OCI-LY1 (cell line): ENCODE measurements at regions not wholly inside any gene's neighbourhood (a gene's known extent, or its start where the extent isn't known, plus 50 kb on each side); places are given as distances from the start of the nearest gene placed in this dataset.

Experiments used
- H2AFZ ChIP-seq: fragments of 200-600 bp; sonication (generic), shearing (Covaris generic); 2 replicates; pipeline ENCODE4 v1.6.0; 2014; ENCODE audit warnings: antibody characterized with exemption, mild to moderate bottlenecking, low read length
- H3F3A ChIP-seq: fragments of 200-600 bp; sonication (generic), shearing (Covaris generic); 2 replicates; pipeline ENCODE4 v1.6.0; 2014; ENCODE audit warnings: mild to moderate bottlenecking, antibody characterized with exemption, low read length, moderate library complexity; ENCODE audit not compliant: insufficient read depth
- H3K27ac ChIP-seq: fragments of 200-600 bp; sonication (generic); 2 replicates; pipeline ENCODE4 v1.5.1; 2014; ENCODE audit warnings: low read length, mixed run types, mild to moderate bottlenecking, low read depth; ENCODE audit not compliant: poor library complexity, severe bottlenecking
- H3K27me3 ChIP-seq: fragments of 200-600 bp; sonication (generic); 2 replicates; pipeline ENCODE4 v1.6.0; 2014; ENCODE audit warnings: antibody characterized with exemption, mild to moderate bottlenecking, low read length, moderate library complexity; ENCODE audit not compliant: insufficient read depth
- H3K36me3 ChIP-seq: fragments of 200-600 bp; sonication (generic); 2 replicates; pipeline ENCODE4 v1.6.1; 2014; ENCODE audit warnings: mild to moderate bottlenecking, antibody characterized with exemption, low read length, moderate library complexity, mixed read lengths; ENCODE audit not compliant: insufficient read depth
- H3K4me1 ChIP-seq: fragments of 200-600 bp; sonication (generic); 2 replicates; pipeline ENCODE4 v1.5.1; 2014; ENCODE audit warnings: mild to moderate bottlenecking, low read length, moderate library complexity; ENCODE audit not compliant: insufficient read depth, severe bottlenecking
- H3K4me2 ChIP-seq: fragments of 200-600 bp; sonication (generic), shearing (Covaris generic); 2 replicates; pipeline ENCODE4 v1.6.1; 2014; ENCODE audit warnings: low read length
- H3K4me3 ChIP-seq: fragments of 200-600 bp; sonication (generic); 2 replicates; pipeline ENCODE4 v1.5.1; 2014; ENCODE audit warnings: low read length, low read depth, mild to moderate bottlenecking, mixed read lengths; ENCODE audit not compliant: poor library complexity, severe bottlenecking
- H3K79me2 ChIP-seq: fragments of 200-600 bp; shearing (Covaris generic); 2 replicates; pipeline ENCODE4 v1.6.1; 2016; ENCODE audit warnings: mixed run types, low read length, mixed read lengths; ENCODE audit not compliant: insufficient read depth
- H3K9ac ChIP-seq: fragments of 200-600 bp; sonication (generic), shearing (Covaris generic); 2 replicates; pipeline ENCODE4 v1.6.1; 2014; ENCODE audit warnings: mild to moderate bottlenecking, low read length, mixed read lengths
- H3K9me2 ChIP-seq: fragments of 200-600 bp; sonication (generic), shearing (Covaris generic); 2 replicates; pipeline ENCODE4 v1.6.1; 2014; ENCODE audit warnings: low read depth, mild to moderate bottlenecking, low read length, mixed read lengths
- H3K9me3 ChIP-seq: fragments of 200-600 bp; shearing (Covaris generic); 2 replicates; pipeline ENCODE4 v1.6.1; 2014; ENCODE audit warnings: low read length, mixed read lengths
- H4K20me1 ChIP-seq: fragments of 200-600 bp; sonication (generic), shearing (Covaris generic); 2 replicates; pipeline ENCODE4 v1.6.0; 2016; ENCODE audit warnings: mild to moderate bottlenecking, low read length; ENCODE audit not compliant: insufficient read depth
- CTCF ChIP-seq: fragments of 200-600 bp; sonication (generic), shearing (Covaris generic); IDR thresholded peaks from 2 replicates; pipeline ENCODE4 v1.5.1; 2017; ENCODE audit warnings: mild to moderate bottlenecking, antibody characterized with exemption, low read length, moderate library complexity, mixed read lengths
- EZH2 ChIP-seq: fragments of 200-600 bp; sonication (generic), shearing (Covaris generic); IDR thresholded peaks from 2 replicates; pipeline ENCODE4 v1.8.0; 2017; ENCODE audit warnings: borderline replicate concordance, mixed run types, mild to moderate bottlenecking, antibody characterized with exemption, low read length, moderate library complexity, mixed read lengths

- Histone ChIP-seq H3K4me2 (no peak overlapping the region), H4K20me1 (no peaks in the 10 kb centered on the region), H3K79me2 (no peaks in the 10 kb centered on the region), H3K27ac (no peak overlapping the region), H3K9me3 (no peaks in the 10 kb centered on the region), H3F3A (no peaks in the 10 kb centered on the region), H3K4me3 (no peak overlapping the region), H3K36me3 (no peaks in the 10 kb centered on the region), H3K4me1 (no peaks in the 10 kb centered on the region), H3K9me2 (no peaks in the 10 kb centered on the region), H3K9ac (no peak overlapping the region), H3K27me3 (no peaks in the 10 kb centered on the region), H2AFZ (no peak overlapping the region)
- no peak for TF ChIP-seq CTCF
- no peak for TF ChIP-seq EZH2
Observed at GRCh38 chr16:66260522-66261254, 105.8 kb upstream of the CDH5 start.

GRCh38 chr16:66258916-66259845 lies 107.3 kb upstream of the CDH5 start:
- TF ChIP-seq CTCF = no peak
- no peak overlapping the region for H3K27ac ChIP-seq
- no peak overlapping the region for H3K4me2 ChIP-seq
- no peaks in the 10 kb centered on the region for H3K9me3 ChIP-seq
- H4K20me1 ChIP-seq = no peaks in the 10 kb centered on the region
- H3K4me1 ChIP-seq = no peaks in the 10 kb centered on the region
- no peak overlapping the region for H2AFZ ChIP-seq
- no peaks in the 10 kb centered on the region for H3K9me2 ChIP-seq
- no peak overlapping the region for H3K4me3 ChIP-seq
- no peaks in the 10 kb centered on the region for H3F3A ChIP-seq
- H3K9ac ChIP-seq = no peak overlapping the region
- H3K36me3 ChIP-seq = no peaks in the 10 kb centered on the region
- H3K79me2 ChIP-seq = no peaks in the 10 kb centered on the region
- H3K27me3 ChIP-seq = no peaks in the 10 kb centered on the region

GRCh38 chr16:66256919-66257318 lies 109.6 kb upstream of the CDH5 start:
- no peak overlapping the region for H3K9ac ChIP-seq
- H3K9me3 ChIP-seq = no peaks in the 10 kb centered on the region
- H3K36me3 ChIP-seq = no peaks in the 10 kb centered on the region
- TF ChIP-seq CTCF = no peak
- no peaks in the 10 kb centered on the region for H3K79me2 ChIP-seq
- H3K4me2 ChIP-seq = no peak overlapping the region
- no peaks in the 10 kb centered on the region for H3K27me3 ChIP-seq
- H3K4me1 ChIP-seq = no peaks in the 10 kb centered on the region
- H3K9me2 ChIP-seq = no peaks in the 10 kb centered on the region
- H3K27ac ChIP-seq = no peak overlapping the region
- no peak overlapping the region for H2AFZ ChIP-seq
- no peak overlapping the region for H3K4me3 ChIP-seq
- H3F3A ChIP-seq = no peaks in the 10 kb centered on the region
- no peaks in the 10 kb centered on the region for H4K20me1 ChIP-seq
